NCI-H1105 (cell line): ENCODE measurements at regions not wholly inside any gene's neighbourhood (a gene's known extent, or its start where the extent isn't known, plus 50 kb on each side); places are given as distances from the start of the nearest gene placed in this dataset.
"Not testable (repeated sequence)": the region's sequence is repeated elsewhere in the genome, so short reads cannot be mapped to it uniquely, and the experiment has no call there.

Source experiments
- DNase-seq: peaks from one replicate; lab custom pipeline; 2025; lab: John Stamatoyannopoulos, UW

DNA sequence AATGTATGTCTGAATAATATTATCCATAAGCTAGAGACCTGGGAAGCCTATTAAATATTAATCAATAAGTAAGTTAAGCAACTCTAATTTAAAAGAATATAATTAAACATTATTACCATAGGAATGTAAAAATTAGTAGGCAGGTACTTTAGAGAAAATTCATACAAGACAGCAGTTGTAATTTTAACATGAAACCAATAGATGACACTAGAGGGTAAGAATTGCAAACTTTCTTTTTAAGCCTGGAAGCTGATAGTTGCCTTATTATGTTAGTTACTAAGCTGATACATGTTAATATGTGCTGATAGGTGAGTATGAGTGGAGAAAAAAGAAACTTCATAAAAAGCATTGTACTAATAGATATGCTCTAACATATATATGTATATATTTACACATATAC is 1157.4 kb downstream of the FAM133A start:
- no peak for DNase-seq

DNA sequence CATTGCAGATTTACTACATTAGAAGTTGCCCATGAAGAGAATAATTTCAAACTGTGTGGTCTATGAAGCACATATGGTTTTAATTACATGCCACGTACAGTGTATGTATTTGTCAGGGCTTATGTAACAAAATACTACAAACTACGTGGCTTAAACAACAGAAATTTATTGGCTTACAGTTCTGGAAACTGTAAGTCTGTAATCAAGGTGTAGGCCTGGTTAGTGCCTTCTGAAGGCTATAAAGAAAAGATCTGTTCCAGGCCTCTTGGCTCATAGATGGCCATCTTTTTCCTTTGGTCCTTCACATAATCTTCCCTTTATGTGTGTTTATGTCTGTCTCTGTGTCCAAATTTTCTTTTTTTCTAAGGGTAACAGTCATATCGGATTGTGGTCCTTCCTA is 1160.2 kb downstream of the FAM133A start:
- no peak for DNase-seq

DNA sequence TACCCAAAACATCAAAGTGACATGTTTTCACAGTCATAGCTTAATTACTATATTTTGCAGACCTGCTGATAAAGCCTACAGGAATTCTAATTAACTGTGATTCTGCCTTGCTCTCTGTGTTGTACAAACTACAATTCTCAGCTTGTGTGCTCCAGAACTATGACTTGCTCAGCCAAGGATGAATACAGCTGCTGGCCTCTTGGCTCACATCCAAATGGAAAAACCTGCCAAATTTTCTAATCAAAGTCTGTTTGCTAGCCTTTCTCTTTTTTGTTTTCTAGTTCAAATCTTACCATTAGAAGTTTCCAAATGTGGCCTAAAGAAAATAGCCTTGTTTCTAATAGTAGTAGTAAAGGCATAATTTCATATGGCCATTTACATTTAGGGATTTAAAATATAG is 1176.8 kb downstream of the FAM133A start:
- DNase-seq: peak; percentile 56

DNA sequence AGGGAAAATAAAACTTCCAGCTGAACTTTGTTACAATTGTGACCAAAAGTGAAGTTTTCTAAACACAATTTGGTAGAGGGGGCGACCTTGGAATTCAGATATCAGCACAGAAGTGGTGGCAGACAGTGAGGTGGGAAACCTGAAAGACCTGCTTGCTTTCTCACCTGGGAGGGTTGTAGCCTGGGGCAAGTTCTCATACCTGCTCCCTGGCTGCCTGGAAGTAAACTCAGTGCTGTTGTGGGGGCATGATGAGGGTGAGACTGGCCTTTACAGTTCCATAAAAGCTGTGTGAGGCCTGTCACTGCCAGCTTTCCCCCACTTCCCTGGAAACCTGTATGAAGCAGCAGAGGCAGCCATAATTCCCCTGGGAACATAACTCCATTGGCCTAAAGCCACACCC is 1180.2 kb downstream of the FAM133A start:
- no peak for DNase-seq

DNA sequence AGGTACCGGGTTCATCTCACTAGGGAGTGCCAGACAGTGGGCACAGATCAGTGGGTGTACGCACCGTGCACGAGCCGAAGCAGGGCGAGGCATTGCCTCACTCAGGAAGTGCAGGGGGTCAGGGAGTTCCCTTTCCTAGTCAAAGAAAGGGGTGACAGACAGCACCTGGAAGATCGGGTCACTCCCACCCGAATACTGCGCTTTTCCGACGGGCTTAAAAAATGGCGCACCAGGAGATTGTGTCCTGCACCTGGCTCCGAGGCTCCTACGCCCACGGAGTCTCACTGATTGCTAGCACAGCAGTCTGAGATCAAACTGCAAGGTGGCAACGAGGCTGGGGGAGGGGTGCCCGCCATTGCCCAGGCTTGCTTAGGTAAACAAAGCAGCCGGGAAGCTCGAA is 1188.5 kb downstream of the FAM133A start:
- not testable (repeated sequence) for DNase-seq

DNA sequence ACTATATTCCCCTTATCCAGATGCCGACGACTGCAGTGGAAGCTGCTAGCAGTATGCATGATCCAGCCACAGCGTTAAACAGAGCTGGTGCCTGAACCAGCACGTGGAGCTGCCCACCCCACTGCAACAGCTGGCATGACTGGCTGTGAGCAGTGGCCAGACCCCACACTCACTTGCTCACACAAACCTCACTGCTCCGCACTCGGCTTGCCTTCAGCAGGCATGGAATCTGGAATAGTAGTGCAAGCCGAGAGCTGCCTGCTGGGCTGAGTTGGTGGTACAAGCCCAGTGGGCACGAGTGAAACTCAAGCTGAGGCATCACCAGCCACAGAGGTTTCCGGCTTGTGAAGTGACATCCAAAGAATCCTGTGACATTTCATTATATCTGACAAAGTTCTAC is 1197.6 kb downstream of the FAM133A start:
- no peak for DNase-seq

DNA sequence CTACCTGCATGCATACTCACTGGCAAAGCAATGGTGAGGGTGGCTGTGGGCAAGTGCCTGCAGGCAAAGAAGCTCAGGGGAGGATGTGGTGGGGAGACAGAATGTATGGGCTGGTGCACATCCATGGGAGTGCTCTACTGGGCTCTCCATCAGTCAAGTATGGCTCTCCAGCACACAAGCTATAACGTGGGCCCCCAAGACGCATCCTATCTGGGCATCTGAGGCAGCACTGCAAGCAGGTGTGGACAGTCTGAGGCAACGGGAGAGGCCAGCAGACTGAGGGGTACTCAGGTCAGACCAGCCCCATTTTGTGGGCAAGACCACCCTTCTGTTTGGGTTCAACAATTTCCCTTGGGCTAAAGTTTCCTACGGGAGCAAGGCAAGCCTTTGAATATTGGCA is 1227.8 kb downstream of the FAM133A start:
- no peak for DNase-seq

DNA sequence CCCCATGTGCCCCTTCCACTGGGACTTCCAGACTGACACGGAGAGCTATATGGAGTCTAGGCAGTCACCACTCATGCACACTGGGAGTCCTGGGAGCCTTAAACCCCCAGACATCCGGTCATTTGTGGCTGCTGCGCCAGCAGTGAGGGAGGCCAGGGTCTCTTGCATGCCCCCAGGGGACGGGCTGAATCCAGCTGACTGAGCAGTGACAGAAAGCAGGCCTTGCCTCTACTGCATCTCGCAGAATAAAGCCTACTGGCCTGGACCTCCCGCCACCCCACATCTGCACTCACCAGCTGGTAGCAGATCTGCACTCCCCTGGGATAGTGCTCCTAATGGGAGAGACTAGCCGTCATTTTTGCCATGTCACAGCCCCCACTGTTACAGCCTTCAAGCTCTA is 1234.2 kb downstream of the FAM133A start:
- no peak for DNase-seq

DNA sequence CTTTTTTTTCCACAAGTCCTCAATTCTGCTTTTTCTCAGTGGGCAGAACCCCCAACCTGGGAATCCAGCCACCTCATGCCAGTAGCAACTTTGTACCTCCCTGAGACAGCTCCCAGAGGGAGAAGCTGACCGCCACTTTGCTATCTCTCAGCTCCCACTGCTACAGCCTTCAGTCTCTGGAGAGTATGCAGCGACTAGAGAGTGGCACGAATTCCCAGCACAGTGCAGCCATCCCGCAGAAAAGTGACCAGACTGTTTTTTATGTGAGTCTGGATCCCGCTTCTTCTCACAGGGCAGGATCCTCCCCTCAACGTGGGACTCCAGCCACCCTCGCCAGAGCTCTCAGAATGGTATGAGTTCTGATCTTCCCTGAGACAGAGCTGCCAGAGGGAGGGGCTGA is 1234.6 kb downstream of the FAM133A start:
- no peak for DNase-seq

DNA sequence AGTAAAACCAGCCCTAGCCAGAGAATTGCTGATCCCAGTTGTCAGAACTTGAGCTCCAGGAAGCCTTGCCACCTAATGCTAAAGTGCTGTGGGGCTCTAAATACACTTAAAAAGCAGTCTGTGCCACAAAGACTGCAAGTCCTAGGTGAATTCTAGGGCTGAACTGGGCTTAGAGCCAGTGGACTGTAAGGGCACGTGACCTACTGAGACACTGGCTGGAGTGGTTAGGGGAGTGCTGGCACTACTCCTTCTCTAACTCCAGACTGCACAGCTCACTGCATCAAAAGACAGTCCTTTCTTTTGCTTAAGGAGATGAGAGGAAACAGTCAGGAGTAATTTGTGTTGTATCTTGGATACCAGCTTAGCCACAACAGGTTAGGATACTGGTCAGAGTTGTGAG is 1240.2 kb downstream of the FAM133A start:
- DNase-seq: peak; percentile 1

DNA sequence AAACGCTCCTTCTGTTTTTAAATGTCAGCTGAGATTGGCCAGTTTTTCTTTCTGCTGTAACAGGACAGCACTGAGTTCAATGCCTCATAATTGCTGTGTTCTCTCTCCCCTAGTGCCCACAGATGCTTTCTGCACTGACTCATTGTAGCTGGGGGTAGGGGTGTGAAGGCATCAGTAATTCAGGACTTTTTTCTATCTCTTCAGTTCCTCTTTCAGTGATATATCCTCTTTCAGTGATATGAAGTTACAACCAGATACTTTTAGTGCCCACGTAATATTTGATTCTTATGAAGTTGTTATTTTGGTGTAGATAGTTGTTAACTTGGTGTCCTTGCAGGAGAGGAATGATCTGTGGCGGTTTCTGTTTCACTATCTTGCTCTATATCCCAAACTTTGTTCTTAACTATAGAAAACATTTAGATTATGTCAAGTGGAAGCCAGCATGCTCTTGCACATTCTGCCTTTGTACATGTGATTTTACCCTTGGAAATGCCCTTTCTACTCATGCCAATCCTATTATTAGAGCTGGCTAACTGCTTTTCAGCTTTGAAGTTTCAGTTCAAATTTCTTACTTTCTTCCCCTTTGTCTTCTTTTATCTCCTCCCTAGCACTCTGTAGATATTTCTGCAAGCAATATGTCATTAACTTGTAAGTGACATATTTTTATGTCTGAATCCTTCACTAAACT is 1258.4 kb downstream of the FAM133A start:
- no peak for DNase-seq

DNA sequence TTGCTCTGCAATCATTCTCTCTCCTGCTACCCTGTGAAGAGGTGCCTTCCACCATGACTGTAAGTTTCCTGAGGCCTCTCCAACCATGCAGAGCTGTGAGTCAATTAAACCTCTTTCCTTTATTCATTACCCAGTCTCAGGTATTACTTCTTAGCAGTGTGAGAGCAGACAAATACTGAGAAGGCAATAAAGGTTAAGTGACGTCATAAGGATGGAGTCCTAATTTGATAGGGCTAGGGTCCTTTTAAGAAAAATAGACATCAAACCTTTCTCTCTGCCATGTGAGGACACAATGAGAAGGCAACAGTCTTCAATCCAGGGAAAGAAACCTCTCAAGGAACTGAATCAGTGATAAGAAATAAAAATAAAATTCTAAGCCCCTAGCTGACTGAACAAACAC is 1262.7 kb downstream of the FAM133A start:
- DNase-seq: no peak

DNA sequence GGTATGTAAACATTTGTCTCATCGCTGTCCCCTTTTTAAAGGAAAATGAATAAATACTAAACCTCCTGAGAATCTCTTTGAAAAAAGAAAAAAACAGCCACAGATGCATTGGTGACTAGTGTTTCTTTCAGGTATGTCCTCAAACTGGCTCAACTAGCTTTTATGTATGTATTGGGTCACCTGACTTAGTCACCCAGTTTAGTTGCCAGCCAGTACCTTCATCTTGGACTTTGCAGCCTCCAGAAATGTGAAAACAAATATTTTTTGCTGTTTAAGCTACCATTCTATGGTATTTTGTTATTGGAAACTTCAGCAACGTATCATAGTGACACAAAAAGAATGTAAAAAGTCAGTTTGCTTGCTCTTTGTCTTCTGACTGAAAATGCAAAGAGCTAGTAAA is 1263.5 kb downstream of the FAM133A start:
- no peak for DNase-seq

DNA sequence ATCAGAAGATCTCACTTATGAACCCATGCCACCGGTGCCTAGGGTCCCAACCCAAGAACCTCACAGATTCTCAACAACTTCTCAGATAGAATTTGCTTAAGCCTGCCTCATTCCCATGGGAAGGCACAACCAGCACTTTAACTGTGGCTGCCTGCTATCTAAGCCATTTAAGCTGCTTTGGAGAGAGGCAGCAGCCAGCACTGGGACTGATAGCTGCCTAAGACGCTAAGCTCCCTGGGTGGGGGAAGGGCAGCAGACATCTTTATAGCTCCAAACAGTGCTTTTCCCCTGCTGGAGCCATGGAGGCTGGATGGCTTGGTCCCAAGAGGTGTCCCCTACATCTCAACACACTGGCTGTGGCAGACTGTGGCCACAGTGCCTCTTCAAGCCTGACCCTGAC is 1268.6 kb downstream of the FAM133A start:
- no peak for DNase-seq

DNA sequence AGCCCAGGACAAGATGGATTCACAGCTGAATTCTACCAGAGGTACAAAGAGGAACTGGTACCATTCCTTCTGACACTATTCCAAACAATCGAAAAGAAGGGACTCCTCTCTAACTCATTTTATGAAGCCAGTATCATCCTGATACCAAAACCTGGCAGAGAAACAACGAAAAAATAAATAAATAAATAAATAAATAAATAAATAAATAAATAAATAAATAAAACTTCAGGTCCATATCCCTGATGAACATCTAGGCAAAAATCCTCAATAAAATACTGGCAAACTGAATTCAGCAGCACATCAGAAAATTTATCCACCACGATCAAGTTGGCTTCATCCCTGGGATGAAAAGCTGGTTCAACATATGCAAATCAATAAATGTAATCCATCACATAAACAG is 1272.1 kb downstream of the FAM133A start:
- DNase-seq: not testable (repeated sequence)

DNA sequence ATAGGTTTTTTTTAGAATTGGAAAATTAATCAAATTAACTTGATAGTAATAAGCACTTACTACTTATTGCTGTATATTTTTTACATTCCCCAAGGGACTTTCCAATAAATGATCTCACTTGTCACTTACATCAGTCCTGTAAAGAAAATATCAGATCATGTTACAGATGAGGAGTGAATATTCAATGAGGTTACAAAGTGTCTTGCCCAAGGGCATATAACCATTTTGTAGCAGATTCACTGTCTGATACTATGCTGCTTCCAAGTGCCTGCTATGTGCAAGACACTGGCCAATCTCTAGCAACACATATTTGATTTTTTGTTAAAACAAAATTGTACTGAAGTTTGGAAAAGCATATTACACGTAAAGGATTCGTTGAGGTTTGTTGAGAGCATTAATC is 1287.7 kb downstream of the FAM133A start:
- peak; percentile 3 for DNase-seq

DNA sequence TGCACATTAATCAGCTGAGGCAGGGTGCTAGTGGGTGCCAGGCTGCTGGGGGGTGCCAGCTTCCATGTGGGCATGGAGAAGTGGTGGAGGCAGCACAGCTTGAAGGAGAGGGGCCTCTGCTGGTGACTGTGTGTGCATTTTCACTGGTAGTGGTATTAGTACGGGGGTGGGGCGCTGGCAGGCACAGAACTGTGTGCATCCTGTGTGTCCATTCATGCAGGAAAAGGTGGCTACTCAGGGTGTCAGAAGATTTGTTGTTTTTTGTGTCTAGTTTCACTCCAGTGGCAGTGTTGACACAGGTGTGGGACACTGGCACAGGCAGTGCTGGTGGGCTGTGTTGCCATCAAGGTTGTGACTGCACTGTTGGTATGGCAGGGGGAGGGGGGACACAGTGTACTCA is 1303.6 kb downstream of the FAM133A start:
- no peak for DNase-seq

DNA sequence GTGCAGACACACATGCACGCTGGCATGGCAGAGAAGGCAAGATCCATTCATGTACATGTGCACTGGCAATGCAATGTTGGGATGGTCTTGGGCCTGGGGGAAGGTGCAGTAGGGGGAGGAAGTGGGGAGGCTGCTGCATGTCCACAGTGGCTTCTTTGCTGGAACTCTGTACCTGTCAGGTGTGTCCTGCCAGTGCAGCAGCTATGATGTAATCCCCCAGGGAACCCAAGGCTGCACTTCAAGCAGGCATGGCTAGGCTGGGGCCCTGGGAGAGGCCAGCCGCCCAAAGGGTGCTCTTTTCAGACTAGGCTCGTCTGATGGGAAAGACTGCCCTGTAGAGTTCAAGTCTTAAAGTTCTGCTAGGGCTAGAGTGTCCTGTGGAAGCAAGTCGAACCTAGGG is 1304.0 kb downstream of the FAM133A start:
- DNase-seq: no peak
